ENCODE measurements at regions not wholly inside any gene's neighbourhood (a gene's known extent, or its start where the extent isn't known, plus 50 kb on each side); places are given as distances from the start of the nearest gene placed in this dataset.

- DNase-seq (ENCODE audit: low spot score): no peak
- Histone ChIP-seq H3K27ac (no peak overlapping the region), H3K4me1 (no peaks in the 10 kb centered on the region), H3K4me3 (no peak overlapping the region), H3K36me3 (no peaks in the 10 kb centered on the region), H3K9me3 (no peaks in the 10 kb centered on the region), H3K27me3 (no peaks in the 10 kb centered on the region)
- TF ChIP-seq, protein P1, sequence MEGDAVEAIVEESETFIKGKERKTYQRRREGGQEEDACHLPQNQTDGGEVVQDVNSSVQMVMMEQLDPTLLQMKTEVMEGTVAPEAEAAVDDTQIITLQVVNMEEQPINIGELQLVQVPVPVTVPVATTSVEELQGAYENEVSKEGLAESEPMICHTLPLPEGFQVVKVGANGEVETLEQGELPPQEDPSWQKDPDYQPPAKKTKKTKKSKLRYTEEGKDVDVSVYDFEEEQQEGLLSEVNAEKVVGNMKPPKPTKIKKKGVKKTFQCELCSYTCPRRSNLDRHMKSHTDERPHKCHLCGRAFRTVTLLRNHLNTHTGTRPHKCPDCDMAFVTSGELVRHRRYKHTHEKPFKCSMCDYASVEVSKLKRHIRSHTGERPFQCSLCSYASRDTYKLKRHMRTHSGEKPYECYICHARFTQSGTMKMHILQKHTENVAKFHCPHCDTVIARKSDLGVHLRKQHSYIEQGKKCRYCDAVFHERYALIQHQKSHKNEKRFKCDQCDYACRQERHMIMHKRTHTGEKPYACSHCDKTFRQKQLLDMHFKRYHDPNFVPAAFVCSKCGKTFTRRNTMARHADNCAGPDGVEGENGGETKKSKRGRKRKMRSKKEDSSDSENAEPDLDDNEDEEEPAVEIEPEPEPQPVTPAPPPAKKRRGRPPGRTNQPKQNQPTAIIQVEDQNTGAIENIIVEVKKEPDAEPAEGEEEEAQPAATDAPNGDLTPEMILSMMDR (IDR thresholded peaks at IDR 0.05): no peak
Measured at GRCh38 chr2:176582176-176582575, 312.9 kb downstream of the MTX2 start.

- Histone ChIP-seq H3K27me3 (no peaks in the 10 kb centered on the region), H3K36me3 (no peaks in the 10 kb centered on the region), H3K9me3 (no peaks in the 10 kb centered on the region), H3K27ac (no peak overlapping the region), H3K4me3 (no peak overlapping the region), H3K4me1 (no peaks in the 10 kb centered on the region)
- DNase-seq (ENCODE audit: low spot score): no peak
- TF ChIP-seq, protein P1 (IDR thresholded peaks at IDR 0.05): no peak
Measured at GRCh38 chr2:176582990-176583481, 313.8 kb downstream of the MTX2 start.

DNA sequence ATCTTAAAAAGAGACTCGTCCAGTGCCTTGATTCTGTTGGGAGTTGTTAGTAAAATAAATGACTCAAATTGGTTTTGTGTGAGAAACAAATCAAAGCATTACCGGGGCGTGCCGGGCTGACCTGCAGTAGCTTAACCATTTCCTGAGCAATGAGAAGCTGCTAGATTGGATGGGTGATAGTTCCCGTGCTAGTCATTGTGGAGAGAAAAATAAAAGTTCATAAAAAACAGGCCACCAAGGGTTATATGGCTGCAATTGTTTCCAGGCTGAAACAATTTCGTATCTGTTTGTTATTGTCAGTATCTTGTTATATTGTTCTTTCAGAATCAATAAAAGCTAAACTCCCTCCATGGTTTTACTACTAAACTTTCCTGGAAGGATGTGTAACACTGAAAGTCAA lies 314.4 kb downstream of the MTX2 start:
- DNase-seq (ENCODE audit: low spot score): no peak
- no peak overlapping the region for H3K27ac ChIP-seq
- TF ChIP-seq, protein P1 (IDR thresholded peaks at IDR 0.05): no peak

DNA sequence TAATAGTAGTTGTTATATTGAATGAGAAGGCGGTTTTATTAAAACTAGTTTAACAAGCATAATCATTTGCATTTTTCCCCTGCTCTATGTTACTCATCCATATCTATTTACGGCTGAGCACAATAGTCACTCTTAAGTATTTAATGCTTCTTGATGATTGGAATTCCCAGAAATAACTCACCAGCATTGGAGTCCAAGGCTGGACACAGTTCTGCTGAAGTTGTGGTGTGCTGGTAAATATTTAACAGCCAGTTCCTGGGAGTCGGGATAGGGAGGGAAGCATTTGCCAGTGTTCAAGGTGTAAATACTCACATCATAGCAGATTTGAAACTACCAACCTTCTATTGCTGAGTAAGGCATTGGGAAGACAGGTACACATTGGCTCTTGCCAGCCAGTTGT lies 315.1 kb downstream of the MTX2 start:
- TF ChIP-seq, protein P1 (IDR thresholded peaks at IDR 0.05): no peak
- H3K4me3 ChIP-seq: no peak overlapping the region
- DNase-seq (ENCODE audit: low spot score): no peak
- H3K27me3 ChIP-seq: no peaks in the 10 kb centered on the region
- no peaks in the 10 kb centered on the region for H3K9me3 ChIP-seq
- H3K4me1 ChIP-seq: no peaks in the 10 kb centered on the region
- no peaks in the 10 kb centered on the region for H3K36me3 ChIP-seq
- H3K27ac ChIP-seq: no peak overlapping the region

More for the DNA sequence above, 314.4 kb downstream of the MTX2 start:
- Histone ChIP-seq H3K4me3 (no peak overlapping the region), H3K4me1 (no peaks in the 10 kb centered on the region), H3K9me3 (no peaks in the 10 kb centered on the region), H3K36me3 (no peaks in the 10 kb centered on the region), H3K27me3 (no peaks in the 10 kb centered on the region)

- TF ChIP-seq, protein P1 (IDR thresholded peaks at IDR 0.05): no peak
- DNase-seq (ENCODE audit: low spot score): no peak
- Histone ChIP-seq H3K27me3 (no peaks in the 10 kb centered on the region), H3K36me3 (no peaks in the 10 kb centered on the region), H3K4me3 (no peak overlapping the region), H3K27ac (no peak overlapping the region), H3K4me1 (no peaks in the 10 kb centered on the region), H3K9me3 (no peaks in the 10 kb centered on the region)
Measured at GRCh38 chr2:176585291-176585690, 316.0 kb downstream of the MTX2 start.

GRCh38 chr2:176585791-176586190 lies 316.5 kb downstream of the MTX2 start:
- no peak for DNase-seq (ENCODE audit: low spot score)
- Histone ChIP-seq H3K9me3 (no peaks in the 10 kb centered on the region), H3K27me3 (no peaks in the 10 kb centered on the region), H3K27ac (no peak overlapping the region), H3K36me3 (no peaks in the 10 kb centered on the region), H3K4me1 (no peaks in the 10 kb centered on the region), H3K4me3 (no peak overlapping the region)
- TF ChIP-seq, protein P1 (IDR thresholded peaks at IDR 0.05): no peak
